ENCODE measurements at regions not wholly inside any gene's neighbourhood (a gene's known extent, or its start where the extent isn't known, plus 50 kb on each side); places are given as distances from the start of the nearest gene placed in this dataset.
"Not testable (repeated sequence)": the region's sequence is repeated elsewhere in the genome, so short reads cannot be mapped to it uniquely, and the experiment has no call there.

- H3K36me3 ChIP-seq, result peaks cover 0 to 6% (median 0%) of the 10 kb centered on the region in 9 donors
- ATAC-seq, result peak in 5 of 8 donors; percentile 20 to 48 (median 32)
- H3K4me1 ChIP-seq, result no peaks in the 10 kb centered on the region
- H3K27ac ChIP-seq, result no peak overlapping the region
- no peak for DNase-seq
- intact Hi-C loops (cut with DNase I), result loop anchor here in 1 of 10 donors (5.0 kb wide), 1 partner anchor 33 kb away; no protein-coding TSS in a partner anchor
- TF ChIP-seq CTCF (IDR thresholded peaks at IDR 0.05), result no peak
- H3K27me3 ChIP-seq, result no peaks in the 10 kb centered on the region
- H3K4me3 ChIP-seq, result no peak overlapping the region
- 52 to 53% methylated on average over 5 of the region's 5 CpGs for WGBS, 2 donors
- H3K9me3 ChIP-seq, result peaks cover 0 to 95% (median 86%) of the 10 kb centered on the region in 11 donors
These were observed 213.5 kb downstream of the FOXD4L6 start for GRCh38 chr9:40914772-40915659.

- Histone ChIP-seq H3K4me1 (no peaks in the 10 kb centered on the region), H3K36me3 (peaks cover 0 to 6% (median 0%) of the 10 kb centered on the region in 9 donors), H3K9me3 (peaks cover 0 to 95% (median 86%) of the 10 kb centered on the region in 11 donors), H3K27me3 (no peaks in the 10 kb centered on the region), H3K27ac (no peak overlapping the region), H3K4me3 (no peak overlapping the region)
- 56 to 59% methylated on average over 8 of the region's 8 CpGs for WGBS, 2 donors
- TF ChIP-seq CTCF (IDR thresholded peaks at IDR 0.05), result no peak
- ATAC-seq, result peak in 2 of 8 donors; percentile 15 to 46
- intact Hi-C loops (cut with DNase I), result no loop called here
- DNase-seq, result no peak
These were observed 214.4 kb downstream of the FOXD4L6 start for GRCh38 chr9:40913928-40914673.

- ATAC-seq, result peak in 1 of 8 donors; percentile 29
- TF ChIP-seq CTCF (IDR thresholded peaks at IDR 0.05), result no peak
- Histone ChIP-seq H3K9me3 (peaks cover 8 to 96% (median 90%) of the 10 kb centered on the region in 11 donors), H3K27ac (no peak overlapping the region), H3K4me1 (no peaks in the 10 kb centered on the region), H3K36me3 (peaks cover 0 to 6% (median 0%) of the 10 kb centered on the region in 9 donors), H3K4me3 (no peak overlapping the region), H3K27me3 (no peaks in the 10 kb centered on the region)
- DNase-seq, result no peak
- intact Hi-C loops (cut with DNase I), result no loop called here
- WGBS, 2 donors, result 63 to 64% methylated on average over 11 of the region's 11 CpGs
These were observed 215.3 kb downstream of the FOXD4L6 start for GRCh38 chr9:40913096-40913719.

GRCh38 chr9:40912679-40913078 lies 215.8 kb downstream of the FOXD4L6 start:
- DNase-seq; H3K27ac ChIP-seq; H3K36me3 ChIP-seq; intact Hi-C loops (cut with DNase I); H3K27me3 ChIP-seq; H3K4me1 ChIP-seq; H3K4me3 ChIP-seq; ATAC-seq: not testable (repeated sequence)
- WGBS, 2 donors, result 68 to 75% methylated on average over 4 of the region's 4 CpGs
- H3K9me3 ChIP-seq, result peaks cover 8 to 96% (median 95%) of the 10 kb centered on the region in 11 donors
